GM21717 (cell line): ENCODE measurements at regions not wholly inside any gene's neighbourhood (a gene's known extent, or its start where the extent isn't known, plus 50 kb on each side); places are given as distances from the start of the nearest gene placed in this dataset.

ENCODE experiments used
- ATAC-seq: cut with Tn5 transposase; IDR thresholded peaks from one replicate; pipeline ENCODE4 v1.9.1; 2021; ENCODE audit warnings: mild to moderate bottlenecking, moderate library complexity; ENCODE audit not compliant: unreplicated experiment

DNA sequence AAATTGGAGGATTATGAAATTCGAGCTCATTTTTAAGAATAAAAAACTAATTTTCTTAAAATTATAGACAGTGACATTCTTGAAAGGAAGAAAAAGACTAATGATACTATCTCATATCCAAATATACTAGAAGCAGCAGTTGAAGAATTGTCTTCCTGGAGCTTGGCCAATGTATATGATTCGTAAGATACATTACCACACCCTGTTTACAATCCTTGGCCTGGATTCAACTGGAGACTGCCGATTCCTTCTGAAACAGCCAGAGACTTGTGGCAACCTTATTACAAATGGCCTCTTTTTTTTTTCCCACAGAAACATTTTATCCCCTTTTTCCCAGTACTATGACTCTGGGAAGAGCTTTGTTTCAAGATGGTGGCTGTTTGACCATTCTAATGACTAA, 571.2 kb upstream of the FAT1 start:
- no peak for ATAC-seq

DNA sequence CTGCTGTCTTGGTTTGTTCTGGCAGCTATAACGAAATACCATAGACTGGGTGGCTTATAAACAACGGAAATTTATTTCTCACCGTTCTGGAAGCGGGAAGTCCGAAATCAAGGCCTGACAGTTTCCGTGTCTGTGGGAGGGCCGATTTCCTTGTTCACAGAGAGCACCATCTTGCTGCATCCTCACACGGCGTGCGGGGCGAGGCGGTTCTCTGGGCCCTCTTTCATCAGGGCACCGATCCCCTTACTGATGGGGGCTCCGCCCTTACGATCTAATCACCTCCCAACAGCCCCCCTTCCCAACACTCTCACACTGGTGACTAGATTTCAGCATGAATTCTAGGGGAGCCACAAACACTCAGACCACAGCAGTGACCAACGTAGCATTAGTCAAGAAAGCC, 578.3 kb upstream of the FAT1 start:
- ATAC-seq: no peak

DNA sequence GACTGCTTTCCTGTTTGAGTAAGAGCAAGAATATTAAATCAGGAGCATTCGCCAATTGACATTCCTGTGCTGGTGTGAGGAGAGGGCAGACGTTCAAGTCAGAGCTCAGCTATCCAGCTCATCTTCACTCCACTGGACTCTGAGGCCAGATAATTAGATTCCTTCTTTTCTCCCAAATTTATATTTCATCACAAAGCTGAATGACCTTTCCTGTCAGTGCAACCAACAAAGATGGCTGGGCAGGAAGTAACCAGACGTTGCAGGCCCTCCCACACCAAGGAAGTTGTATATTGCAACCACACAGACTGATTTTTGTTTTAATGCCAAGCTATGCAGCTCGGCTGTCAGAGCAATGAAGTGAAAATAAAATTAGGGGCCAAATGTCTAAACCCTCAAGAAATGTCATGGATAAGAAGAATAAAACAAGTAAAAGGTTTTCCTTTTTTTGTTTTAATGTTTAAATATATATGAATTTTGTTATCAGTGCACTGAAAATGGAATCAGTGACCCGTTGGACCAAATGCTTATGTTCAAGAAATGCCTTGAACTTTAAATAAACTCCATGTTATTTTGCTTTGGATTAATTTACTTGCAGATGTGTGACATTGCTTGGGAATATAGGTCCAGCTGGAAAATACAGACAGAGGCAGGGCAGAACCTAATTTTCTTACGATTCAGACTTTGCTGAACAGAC, 578.9 kb upstream of the FAT1 start:
- no peak for ATAC-seq

DNA sequence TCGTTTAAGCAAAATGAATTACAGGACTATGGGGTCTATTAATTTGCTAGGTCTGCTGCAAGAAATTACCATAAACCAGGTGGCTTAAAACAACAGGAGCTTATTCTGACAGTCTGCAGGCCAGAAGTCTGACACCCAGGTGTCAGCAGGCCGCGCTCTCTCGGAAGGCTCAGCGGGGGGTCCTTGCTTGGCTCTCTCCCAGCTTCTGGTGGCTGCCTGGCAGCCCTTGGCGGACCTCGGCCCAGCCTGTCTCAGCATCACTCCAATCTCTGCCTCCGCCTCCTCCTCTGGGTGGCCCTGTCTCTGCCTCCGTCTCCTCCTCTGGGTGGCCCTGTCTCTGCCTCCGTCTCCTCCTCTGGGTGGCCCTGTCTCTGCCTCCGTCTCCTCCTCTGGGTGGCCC, 580.5 kb upstream of the FAT1 start:
- no peak for ATAC-seq

DNA sequence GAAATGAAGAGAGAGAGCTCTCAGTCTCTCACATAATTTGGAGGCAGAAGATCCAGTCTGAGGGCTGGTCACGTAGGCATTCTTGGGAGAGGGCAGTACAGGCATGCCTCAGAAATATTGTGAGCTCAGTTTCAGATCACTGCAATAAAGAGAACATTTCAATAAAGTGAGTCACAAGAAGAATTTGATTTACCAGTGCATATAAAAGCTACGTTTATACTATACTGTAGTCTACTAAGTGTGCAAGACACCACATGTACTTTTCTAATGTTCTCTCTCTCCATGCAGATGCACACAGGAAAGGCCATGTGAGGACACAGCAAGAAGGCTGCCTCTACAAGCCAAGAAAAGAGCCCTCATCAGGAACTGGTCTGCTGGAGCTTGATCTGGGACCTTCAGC, 583.5 kb upstream of the FAT1 start:
- ATAC-seq: no peak

DNA sequence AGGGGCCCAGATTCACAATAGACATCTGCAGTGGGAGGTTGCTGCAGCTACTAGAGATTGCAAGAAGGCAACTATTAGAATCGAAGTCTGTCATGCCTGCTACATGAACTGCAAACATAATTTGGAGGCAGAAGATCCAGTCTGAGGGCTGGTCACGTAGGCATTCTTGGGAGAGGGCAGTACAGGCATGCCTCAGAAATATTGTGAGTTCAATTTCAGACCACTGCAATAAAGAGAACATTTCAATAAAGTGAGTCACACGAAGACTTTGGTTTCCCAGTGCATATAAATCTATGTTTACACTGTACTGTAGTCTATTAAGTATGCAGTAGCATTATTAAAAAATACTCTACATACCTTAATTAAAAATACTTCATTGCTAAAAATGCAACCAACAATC, 585.8 kb upstream of the FAT1 start:
- no peak for ATAC-seq

DNA sequence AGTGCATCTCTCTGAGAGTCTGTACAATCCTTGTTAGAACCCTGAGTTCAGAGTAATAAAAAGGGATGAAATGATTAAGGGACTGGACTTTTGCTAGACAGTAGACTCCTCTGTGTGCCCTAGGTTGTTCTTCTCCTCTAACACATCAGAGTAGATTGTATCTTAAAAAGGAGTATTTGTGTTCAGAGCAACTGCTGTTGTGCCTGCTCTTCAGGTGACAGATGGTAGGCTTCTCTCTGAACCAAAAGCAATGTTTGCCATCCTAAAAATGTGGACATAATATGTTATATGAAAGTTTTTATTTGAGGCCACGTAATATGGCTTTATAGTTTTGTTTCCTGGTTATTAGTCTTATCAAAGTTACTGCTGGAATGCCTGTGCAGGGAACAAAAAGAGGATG, 588.6 kb upstream of the FAT1 start:
- ATAC-seq: no peak

DNA sequence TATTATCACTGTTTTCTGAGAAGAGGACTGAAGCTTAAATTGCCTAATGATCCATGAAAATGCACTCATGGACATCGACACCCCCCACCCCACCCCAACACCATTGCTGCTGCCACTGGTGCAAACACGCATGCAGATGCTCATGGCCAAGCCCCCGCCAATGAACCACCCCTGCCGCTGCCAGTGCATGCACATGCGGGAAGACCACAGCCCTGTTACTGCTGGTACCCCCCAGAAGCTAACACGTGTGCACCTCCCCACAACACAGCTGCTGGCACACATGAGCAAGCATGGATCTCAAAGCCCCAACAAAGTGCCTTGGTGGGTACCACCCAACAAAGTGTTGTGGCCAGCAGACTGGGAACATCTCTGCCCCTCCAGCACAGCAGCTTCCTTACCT, 594.1 kb upstream of the FAT1 start:
- ATAC-seq: no peak

DNA sequence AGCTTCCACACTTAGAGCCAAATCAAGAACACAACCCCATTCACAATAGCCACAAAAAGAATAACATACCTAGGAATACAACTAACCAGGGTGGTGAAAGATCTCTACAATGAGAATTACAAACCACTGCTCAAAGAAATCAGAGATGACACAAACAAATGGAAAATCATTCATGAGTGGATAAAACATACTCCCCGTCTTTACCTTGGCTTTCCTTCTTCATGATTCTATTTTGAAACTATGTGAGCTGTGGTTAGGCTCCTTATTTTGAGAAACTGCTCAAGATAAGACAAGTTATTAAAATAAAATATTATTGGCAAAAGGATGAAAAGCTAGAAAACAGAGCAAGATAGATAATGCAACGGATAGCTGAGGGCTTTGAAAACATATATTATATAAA, 598.1 kb upstream of the FAT1 start:
- no peak for ATAC-seq

DNA sequence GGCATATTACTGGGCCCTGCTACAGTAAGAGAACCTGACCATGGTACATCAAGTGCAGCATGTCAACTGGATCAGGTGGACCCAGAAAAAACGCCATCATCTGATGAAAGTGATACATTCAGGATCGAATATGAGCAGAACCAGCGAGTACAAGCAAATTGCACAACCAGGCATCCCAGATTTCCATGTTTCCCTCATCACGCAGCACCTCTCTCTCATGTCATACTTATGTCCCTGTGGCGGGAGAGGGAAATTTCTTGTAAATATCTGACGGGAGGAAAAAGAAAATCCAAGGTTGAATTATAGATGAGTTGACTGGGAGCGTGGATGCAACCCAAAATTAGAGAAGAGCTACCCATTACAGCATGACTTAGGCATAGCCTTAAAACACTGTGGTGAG, 608.5 kb upstream of the FAT1 start:
- no peak for ATAC-seq

DNA sequence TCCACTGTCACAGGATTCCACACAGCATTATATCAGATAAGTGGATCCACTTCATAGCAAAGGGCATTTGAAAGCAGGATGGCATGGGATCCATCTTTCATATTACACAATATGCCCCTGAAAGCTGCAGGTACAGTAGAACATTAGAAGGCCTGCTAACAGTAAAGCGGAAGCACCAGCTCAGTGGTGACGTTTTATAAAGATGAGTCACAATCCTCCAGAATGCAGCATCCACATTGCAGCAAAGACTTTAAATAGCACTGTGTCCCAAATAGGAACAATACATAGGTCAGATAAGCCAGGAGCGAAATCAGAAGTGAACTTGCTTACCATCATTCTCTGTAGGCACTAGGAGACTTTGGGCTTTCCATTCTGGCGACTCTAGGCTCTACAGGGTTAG, 609.5 kb upstream of the FAT1 start:
- ATAC-seq: no peak

DNA sequence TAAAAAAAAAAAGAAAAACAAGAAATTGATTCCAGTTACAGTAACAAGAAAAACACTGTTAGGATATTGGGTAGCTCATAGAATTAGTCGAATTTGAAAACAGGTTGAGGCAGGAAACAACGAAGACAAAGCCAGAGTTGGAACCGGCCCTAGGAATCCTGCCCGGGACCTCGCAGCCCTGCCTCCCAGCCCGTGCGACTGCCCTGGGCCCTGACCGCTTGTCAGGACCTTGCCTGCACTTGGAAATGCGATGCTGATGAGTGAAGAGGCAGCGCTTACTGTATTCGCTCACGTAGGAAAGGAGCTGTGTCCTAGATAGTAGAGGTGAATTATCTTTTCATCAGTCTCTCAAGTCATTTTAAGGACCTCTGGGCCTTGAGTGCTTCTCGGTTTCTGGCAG, 611.7 kb upstream of the FAT1 start:
- no peak for ATAC-seq

DNA sequence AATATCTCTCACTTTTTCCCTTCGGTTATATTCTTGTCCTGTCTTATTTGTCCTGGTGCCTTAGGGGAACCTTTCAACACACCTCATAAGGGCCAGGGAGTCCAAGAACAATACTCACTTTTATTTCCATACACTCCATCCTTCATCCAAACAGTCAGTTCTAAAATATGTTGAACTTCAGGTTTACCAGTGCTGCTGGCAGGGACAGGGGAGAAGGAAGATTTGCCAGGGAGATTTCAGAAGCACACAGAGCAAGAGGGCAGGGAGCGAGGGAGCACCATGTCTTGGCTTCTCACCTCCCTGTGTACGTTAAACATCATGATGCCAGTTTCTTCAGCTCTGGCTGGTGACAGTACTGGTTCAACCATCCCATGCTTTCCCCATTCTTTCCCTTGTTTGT, 631.1 kb upstream of the FAT1 start:
- ATAC-seq: no peak

DNA sequence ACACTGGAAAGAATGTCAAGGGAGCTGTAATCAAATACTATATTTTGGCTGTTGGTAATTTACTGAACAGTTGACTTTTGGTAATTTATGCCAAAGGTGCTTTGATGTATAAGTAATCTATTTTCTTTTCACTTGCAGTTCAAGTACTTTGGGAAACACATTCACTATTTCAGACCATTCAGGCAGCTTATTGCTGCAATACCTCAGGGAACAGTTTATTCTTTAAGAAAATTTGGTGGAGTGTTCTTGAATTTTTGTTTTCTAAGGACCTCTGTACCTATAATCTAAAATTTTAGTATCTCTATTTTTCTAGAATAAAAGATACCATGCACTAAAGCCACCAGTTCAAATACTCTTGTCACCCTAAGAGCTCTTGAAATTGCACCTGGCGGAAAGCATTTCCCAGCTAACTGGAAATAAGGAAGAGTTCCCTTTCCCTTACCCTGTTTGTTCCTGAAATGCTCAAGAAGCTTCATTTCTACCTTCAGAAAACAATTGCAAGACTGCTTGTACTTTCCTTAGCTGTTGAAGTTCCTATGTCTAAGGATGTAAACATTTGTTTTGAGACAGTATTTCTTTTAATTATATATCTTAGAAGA, 633.5 kb upstream of the FAT1 start:
- ATAC-seq: no peak

DNA sequence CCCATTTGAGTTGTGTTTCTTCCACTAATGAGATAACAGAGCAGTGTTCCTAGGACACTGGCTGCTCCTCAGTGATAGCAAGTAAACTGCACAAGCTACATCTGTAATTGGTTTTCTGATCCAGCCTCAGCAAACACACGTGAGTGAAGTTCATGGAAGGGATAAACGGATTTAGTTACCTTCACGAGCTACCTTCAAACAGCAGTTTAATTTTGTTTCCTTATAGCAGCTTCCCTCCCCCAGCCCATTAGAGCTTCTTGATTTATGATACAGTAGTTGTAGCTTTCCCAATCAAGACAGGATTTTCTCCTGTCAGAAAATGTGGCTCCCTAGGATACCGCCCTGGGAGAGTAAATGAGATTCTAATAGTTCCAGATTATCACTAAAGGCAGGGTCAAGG, 634.2 kb upstream of the FAT1 start:
- no peak for ATAC-seq

DNA sequence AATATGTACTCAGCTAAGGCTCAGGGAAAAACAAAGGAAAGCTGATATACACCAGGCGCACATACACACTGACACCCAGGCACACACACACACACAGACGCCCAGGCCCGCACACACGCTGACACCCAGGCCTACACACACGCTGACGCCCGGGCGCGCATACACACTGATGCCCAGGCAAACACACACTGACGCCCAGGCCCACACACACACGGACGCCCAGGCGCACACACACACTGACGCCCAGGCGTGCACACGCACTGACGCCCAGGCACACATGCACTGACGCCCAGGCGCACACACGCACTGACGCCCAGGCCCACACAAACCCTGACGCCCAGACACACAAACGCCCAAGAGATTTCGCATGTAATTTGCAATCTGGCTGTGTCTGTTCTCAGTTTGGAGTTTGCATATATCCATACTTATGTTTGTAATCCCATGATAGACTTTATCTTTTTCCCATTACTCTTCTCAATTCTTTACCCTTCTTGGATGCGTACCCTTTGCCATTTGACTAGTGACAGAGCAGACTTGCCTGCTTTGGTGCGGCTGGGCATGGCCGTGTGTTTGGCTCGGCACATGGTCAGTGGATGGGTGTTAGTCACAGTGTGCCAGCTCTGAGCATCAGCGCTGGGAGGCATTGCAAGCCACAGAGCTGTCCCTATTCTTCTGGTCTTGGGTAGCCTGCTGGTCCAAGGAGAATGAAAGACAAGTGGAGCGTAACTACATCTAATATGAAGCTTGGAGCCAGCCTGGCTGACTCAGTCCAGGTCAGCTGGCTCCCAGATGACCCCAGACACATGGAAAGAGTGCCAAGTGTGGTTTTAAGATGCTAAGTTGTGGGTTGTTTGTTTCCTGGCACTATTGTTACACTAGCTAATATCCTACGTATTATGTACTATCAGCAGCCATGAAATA, 632.4 kb upstream of the ZFP42 start:
- ATAC-seq: no peak

DNA sequence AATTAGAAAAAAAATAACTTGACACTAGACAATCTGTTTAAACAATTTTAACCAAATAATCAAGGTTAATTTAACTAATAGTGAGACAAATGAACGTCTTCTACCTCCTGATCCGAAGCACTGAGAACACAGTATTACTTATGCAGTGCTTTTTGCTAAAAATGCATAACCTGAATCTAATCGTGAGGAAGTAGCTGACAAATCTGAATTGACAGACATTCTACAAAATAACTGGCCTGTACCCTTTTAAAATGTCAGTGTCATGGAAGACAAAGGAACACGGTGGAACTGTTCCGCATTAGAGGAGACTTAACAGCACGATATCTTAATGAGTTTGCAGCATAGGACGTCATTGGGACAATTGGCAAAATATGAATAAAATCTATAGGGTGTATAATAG, 631.2 kb upstream of the ZFP42 start:
- ATAC-seq: no peak

DNA sequence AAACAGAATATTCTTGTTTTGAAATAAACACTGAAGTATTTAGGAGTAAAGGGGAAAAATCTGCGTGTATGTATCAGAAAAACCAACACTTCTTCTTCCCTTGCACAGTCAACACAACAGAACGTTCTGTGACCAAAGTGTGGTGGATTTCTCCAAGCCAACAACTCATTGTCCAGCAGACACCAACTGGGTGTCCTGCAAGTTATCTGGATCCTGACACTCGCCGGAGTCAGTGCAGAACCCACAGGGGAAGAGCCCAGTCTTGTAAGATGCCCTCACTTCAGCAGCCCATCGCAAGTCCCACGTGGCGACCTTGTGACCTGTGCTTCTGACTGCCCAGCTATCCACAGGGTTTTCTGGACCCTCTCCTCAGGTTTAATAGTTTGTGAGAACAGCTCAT, 630.7 kb upstream of the ZFP42 start:
- ATAC-seq: no peak

DNA sequence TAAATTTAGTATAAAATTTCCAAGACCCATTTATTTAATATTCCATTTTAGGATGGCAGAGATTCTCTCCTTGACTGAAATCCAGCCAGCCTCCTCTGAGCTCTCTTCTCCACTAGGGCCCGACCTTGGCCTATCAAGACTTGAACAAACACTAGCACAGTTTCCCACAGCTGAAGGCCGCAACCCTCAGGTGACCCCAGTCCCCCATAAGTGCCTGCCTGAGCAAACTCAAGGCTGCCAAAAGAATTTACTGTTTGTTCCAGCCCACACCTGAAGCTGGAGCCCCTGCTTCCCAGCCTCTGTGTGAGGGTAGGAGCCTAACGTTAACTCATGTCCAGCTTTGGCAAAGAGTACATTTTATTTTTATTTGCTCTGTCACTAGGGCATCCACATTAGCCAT, 629.0 kb upstream of the ZFP42 start:
- no peak for ATAC-seq

DNA sequence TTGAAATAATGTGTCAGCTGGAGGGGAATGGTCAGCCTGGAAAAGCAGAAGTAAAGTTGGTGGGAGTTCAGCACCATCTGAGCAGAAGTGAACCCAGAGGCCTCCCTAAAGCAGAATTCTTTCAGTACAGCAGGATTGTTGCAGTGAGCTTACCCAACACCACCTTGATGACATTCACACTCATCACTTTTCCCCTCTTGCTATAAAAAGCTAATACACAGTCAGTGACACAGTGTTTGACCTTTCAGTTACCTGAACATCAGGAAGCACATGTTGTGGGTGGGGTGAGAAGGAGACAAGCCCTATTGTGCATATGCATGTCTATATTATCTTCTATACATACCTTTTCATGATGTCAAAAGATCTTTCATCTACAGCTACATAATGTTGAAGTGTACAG, 624.7 kb upstream of the ZFP42 start:
- no peak for ATAC-seq

DNA sequence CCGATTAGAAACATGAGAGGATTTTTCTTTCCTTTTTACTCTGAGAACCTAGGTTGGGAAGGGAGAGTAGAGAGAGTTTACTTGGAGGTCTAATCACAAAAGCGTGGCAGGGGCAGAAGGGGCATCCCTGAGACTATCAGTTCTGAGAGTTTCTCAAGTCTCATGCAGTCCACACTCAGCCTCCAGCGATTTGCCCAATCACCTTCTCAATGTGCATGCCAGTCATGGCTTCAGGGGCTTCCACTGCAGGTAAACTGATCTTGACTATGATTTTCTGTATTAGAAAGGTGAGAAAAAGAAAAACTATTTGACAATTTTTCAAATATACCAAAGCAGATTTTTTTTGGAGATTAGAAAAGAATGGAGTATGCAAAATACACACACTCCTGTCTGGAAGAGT, 617.1 kb upstream of the ZFP42 start:
- no peak for ATAC-seq

DNA sequence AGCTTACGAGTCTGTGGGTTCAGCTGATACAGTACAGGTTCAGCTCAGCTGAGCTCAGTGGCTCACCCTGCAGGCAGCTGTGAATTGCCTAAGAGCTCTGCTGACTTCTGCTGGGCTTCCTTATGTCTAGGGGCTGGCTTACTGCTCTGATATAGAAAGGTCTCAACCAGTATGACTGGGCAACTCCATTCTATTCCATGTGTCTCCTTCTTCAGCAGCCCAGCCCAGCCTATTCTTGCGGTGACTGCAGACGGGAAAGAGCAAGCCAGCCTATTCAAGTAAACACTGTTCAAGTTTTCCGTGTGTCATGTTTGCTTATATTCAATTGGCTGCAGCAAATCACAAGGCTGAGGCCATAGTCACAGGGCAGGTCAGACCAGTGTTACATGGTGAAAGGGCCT, 615.4 kb upstream of the ZFP42 start:
- no peak for ATAC-seq
